ENCODE measurements at regions not wholly inside any gene's neighbourhood (a gene's known extent, or its start where the extent isn't known, plus 50 kb on each side); places are given as distances from the start of the nearest gene placed in this dataset.

DNA sequence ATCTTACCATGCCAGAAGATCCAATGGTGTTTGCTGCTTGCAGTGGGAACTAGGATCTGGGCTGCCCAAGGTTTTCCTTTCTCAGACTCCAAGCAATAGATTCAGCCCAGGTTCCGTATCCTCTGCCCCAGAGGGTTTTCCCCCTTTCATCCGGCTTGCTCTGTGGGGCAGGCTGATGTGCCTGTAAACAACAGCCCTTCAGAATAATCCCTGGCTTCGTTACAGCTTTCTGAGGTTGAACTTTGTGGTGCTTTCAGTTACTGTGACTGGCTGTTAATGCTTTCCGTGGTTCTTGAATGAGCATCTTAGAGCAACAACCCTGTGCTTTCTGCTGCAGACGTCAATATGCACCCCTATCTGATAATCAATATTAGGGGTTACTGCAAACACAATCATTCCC is 400.4 kb downstream of the BTBD3 start:
- DNase-seq (ENCODE audit: low read depth, low spot score) (no peak), FAIRE-seq (no peak)
- dilution Hi-C loops (cut with MboI; ENCODE audit: extremely low pct_ligation_motif_present, low sequenced_read_pairs), result no loop called here
- no peaks in the 10 kb centered on the region for H3K36me3 ChIP-seq (ENCODE audit: control insufficient read depth in 2 of 2, extremely low read depth in 1 of 2, insufficient read depth in 2 of 2, low read length in 2 of 2)
- no peak overlapping the region for H3K4me3 ChIP-seq (ENCODE audit: control insufficient read depth in 2 of 3, extremely low read depth in 1 of 3, insufficient read depth in 2 of 3, low read depth in 1 of 3, low read length in 3 of 3)
- TF ChIP-seq, protein P1, sequence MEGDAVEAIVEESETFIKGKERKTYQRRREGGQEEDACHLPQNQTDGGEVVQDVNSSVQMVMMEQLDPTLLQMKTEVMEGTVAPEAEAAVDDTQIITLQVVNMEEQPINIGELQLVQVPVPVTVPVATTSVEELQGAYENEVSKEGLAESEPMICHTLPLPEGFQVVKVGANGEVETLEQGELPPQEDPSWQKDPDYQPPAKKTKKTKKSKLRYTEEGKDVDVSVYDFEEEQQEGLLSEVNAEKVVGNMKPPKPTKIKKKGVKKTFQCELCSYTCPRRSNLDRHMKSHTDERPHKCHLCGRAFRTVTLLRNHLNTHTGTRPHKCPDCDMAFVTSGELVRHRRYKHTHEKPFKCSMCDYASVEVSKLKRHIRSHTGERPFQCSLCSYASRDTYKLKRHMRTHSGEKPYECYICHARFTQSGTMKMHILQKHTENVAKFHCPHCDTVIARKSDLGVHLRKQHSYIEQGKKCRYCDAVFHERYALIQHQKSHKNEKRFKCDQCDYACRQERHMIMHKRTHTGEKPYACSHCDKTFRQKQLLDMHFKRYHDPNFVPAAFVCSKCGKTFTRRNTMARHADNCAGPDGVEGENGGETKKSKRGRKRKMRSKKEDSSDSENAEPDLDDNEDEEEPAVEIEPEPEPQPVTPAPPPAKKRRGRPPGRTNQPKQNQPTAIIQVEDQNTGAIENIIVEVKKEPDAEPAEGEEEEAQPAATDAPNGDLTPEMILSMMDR (optimal IDR thresholded peaks at IDR 0.05 in 1 of 3, IDR thresholded peaks at IDR 0.05 in 1 of 3, conservative IDR thresholded peaks at IDR 0.05 in 1 of 3; ENCODE audit: extremely low read depth in 1 of 3, insufficient read depth in 2 of 3, low read length in 3 of 3), result no peak
- TF ChIP-seq EZH2 (IDR thresholded peaks at IDR 0.05; ENCODE audit: low read length), result no peak
- H4K20me1 ChIP-seq (ENCODE audit: control insufficient read depth, extremely low read depth, insufficient read depth, low read length), result no peaks in the 10 kb centered on the region
- H3K4me1 ChIP-seq (ENCODE audit: control insufficient read depth, extremely low read depth, insufficient read depth, low read length), result no peaks in the 10 kb centered on the region
- H3K79me2 ChIP-seq (ENCODE audit: control insufficient read depth, insufficient read depth, low read length), result no peaks in the 10 kb centered on the region
- H3K27ac ChIP-seq (ENCODE audit: control insufficient read depth, insufficient read depth, low read length), result no peak overlapping the region
- no peak overlapping the region for H2AFZ ChIP-seq (ENCODE audit: control insufficient read depth, low read length)
- H3K9me1 ChIP-seq (ENCODE audit: control insufficient read depth, extremely low read depth, insufficient read depth, low read length), result no peaks in the 10 kb centered on the region
- H3K9me3 ChIP-seq (ENCODE audit: control insufficient read depth, low read depth, low read length), result no peaks in the 10 kb centered on the region
- no peak overlapping the region for H3K4me2 ChIP-seq (ENCODE audit: control insufficient read depth, extremely low read depth, insufficient read depth, low read depth, low read length)
- H3K27me3 ChIP-seq (ENCODE audit: control insufficient read depth, extremely low read depth, insufficient read depth, low read length), result no peaks in the 10 kb centered on the region
- H3K9ac ChIP-seq (ENCODE audit: control insufficient read depth, extremely low read depth, insufficient read depth, low read length), result no peak overlapping the region

DNA sequence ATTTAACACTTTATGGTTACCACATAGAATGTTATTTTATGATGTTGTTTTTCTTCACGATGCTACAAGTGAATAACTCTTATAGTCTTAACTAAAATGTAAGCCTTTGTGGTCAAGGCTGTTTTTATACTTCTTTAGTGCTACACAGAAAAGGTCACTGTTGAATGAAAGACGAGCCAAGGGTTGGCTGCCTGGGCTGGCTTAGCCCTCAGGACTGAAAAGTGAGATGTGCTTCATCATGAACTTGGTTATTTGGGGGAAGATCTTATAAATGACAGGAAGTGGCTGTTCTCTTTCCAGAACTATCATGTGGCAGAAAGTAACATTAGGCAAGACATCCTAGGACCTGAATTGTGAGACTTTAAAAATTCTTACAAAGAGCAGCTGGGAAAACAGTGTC is 404.0 kb downstream of the BTBD3 start:
- H4K20me1 ChIP-seq (ENCODE audit: control insufficient read depth, extremely low read depth, insufficient read depth, low read length), result no peaks in the 10 kb centered on the region
- H3K9me1 ChIP-seq (ENCODE audit: control insufficient read depth, extremely low read depth, insufficient read depth, low read length), result no peaks in the 10 kb centered on the region
- FAIRE-seq, result no peak
- no peaks in the 10 kb centered on the region for H3K4me1 ChIP-seq (ENCODE audit: control insufficient read depth, extremely low read depth, insufficient read depth, low read length)
- H3K9ac ChIP-seq (ENCODE audit: control insufficient read depth, extremely low read depth, insufficient read depth, low read length), result no peak overlapping the region
- dilution Hi-C loops (cut with MboI; ENCODE audit: extremely low pct_ligation_motif_present, low sequenced_read_pairs), result no loop called here
- DNase-seq (ENCODE audit: low read depth, low spot score), result no peak
- H2AFZ ChIP-seq (ENCODE audit: control insufficient read depth, low read length), result no peak overlapping the region
- H3K9me3 ChIP-seq (ENCODE audit: control insufficient read depth, low read depth, low read length), result no peaks in the 10 kb centered on the region
- H3K79me2 ChIP-seq (ENCODE audit: control insufficient read depth, insufficient read depth, low read length), result no peaks in the 10 kb centered on the region
- no peaks in the 10 kb centered on the region for H3K27me3 ChIP-seq (ENCODE audit: control insufficient read depth, extremely low read depth, insufficient read depth, low read length)
- H3K4me2 ChIP-seq (ENCODE audit: control insufficient read depth, extremely low read depth, insufficient read depth, low read depth, low read length), result no peak overlapping the region
- TF ChIP-seq, protein P1 (optimal IDR thresholded peaks at IDR 0.05 in 1 of 3, IDR thresholded peaks at IDR 0.05 in 1 of 3, conservative IDR thresholded peaks at IDR 0.05 in 1 of 3; ENCODE audit: extremely low read depth in 1 of 3, insufficient read depth in 2 of 3, low read length in 3 of 3), result no peak
- no peak overlapping the region for H3K27ac ChIP-seq (ENCODE audit: control insufficient read depth, insufficient read depth, low read length)
- H3K4me3 ChIP-seq (ENCODE audit: control insufficient read depth in 2 of 3, extremely low read depth in 1 of 3, insufficient read depth in 2 of 3, low read depth in 1 of 3, low read length in 3 of 3), result no peak overlapping the region
- H3K36me3 ChIP-seq (ENCODE audit: control insufficient read depth in 2 of 2, extremely low read depth in 1 of 2, insufficient read depth in 2 of 2, low read length in 2 of 2), result no peaks in the 10 kb centered on the region
